DMS153 treated with DMSO at 0.1 percent for 48 hours (cell line): ENCODE measurements at regions not wholly inside any gene's neighbourhood (a gene's known extent, or its start where the extent isn't known, plus 50 kb on each side); places are given as distances from the start of the nearest gene placed in this dataset.

Source experiments
- DNase-seq: peaks from one replicate; lab custom pipeline; 2025; ENCODE audit not compliant: unreplicated experiment; lab: John Stamatoyannopoulos, UW

GRCh38 chr19:30910485-30911240 lies 438.6 kb downstream of the TSHZ3 start:
- DNase-seq, result no peak

GRCh38 chr19:30909216-30909615 lies 440.0 kb downstream of the TSHZ3 start:
- DNase-seq, result no peak

- DNase-seq, result no peak
These were observed 440.9 kb downstream of the TSHZ3 start for GRCh38 chr19:30908262-30908771.

GRCh38 chr19:30906871-30907270 lies 442.4 kb downstream of the TSHZ3 start:
- no peak for DNase-seq

GRCh38 chr19:30900051-30900450 lies 449.2 kb downstream of the TSHZ3 start:
- no peak for DNase-seq

- no peak for DNase-seq
These were observed 450.7 kb downstream of the TSHZ3 start for GRCh38 chr19:30898353-30899103.

GRCh38 chr19:30897553-30897952 lies 451.7 kb downstream of the TSHZ3 start:
- no peak for DNase-seq

GRCh38 chr19:30897034-30897433 lies 452.2 kb downstream of the TSHZ3 start:
- no peak for DNase-seq

GRCh38 chr19:30896554-30896953 lies 452.7 kb downstream of the TSHZ3 start:
- DNase-seq, result no peak

- DNase-seq, result no peak
These were observed 453.3 kb downstream of the TSHZ3 start for GRCh38 chr19:30895946-30896345.

- DNase-seq, result no peak
These were observed 458.2 kb downstream of the TSHZ3 start for GRCh38 chr19:30891051-30891450.

- DNase-seq, result no peak
These were observed 459.2 kb downstream of the TSHZ3 start for GRCh38 chr19:30890033-30890432.

- DNase-seq, result no peak
These were observed 460.3 kb downstream of the TSHZ3 start for GRCh38 chr19:30888937-30889336.

GRCh38 chr19:30887042-30887441 lies 462.2 kb downstream of the TSHZ3 start:
- DNase-seq, result no peak

GRCh38 chr19:30886222-30886621 lies 463.0 kb downstream of the TSHZ3 start:
- DNase-seq, result no peak

- DNase-seq, result no peak
These were observed 465.0 kb downstream of the TSHZ3 start for GRCh38 chr19:30884146-30884812.

- no peak for DNase-seq
These were observed 466.2 kb downstream of the TSHZ3 start for GRCh38 chr19:30883071-30883470.

GRCh38 chr19:30882411-30883005 lies 466.7 kb downstream of the TSHZ3 start:
- DNase-seq, result no peak

- DNase-seq, result no peak
These were observed 467.3 kb downstream of the TSHZ3 start for GRCh38 chr19:30881930-30882329.

GRCh38 chr19:30881281-30881680 lies 468.0 kb downstream of the TSHZ3 start:
- no peak for DNase-seq

GRCh38 chr19:30880551-30880950 lies 468.7 kb downstream of the TSHZ3 start:
- no peak for DNase-seq
